Cardiac fibroblast (primary cell): ENCODE measurements at regions not wholly inside any gene's neighbourhood (a gene's known extent, or its start where the extent isn't known, plus 50 kb on each side); places are given as distances from the start of the nearest gene placed in this dataset.
"Not testable (repeated sequence)": the region's sequence is repeated elsewhere in the genome, so short reads cannot be mapped to it uniquely, and the experiment has no call there.

Experiments
- DNase-seq, 2 donors: peaks; one replicate each; pipeline versions ENCODE4 v3.0.0 to v3.0.0-alpha.2; 2010; ENCODE audit warnings: low read depth in 2 of 2
- H3K4me3 ChIP-seq, 2 donors: replicated peaks in 1 of 2; 1 replicate in 1 of 2; 2 replicates in 1 of 2; pipeline ENCODE4 v1.5.1; 2011; ENCODE audit warnings: low read depth in 2 of 2, low read length in 2 of 2, mild to moderate bottlenecking in 2 of 2, moderate library complexity in 1 of 2
- CTCF ChIP-seq: IDR thresholded peaks from one replicate; pipeline ENCODE4 v1.5.1; 2011; ENCODE audit warnings: low read depth, mild to moderate bottlenecking, low read length, inconsistent platforms

DNA sequence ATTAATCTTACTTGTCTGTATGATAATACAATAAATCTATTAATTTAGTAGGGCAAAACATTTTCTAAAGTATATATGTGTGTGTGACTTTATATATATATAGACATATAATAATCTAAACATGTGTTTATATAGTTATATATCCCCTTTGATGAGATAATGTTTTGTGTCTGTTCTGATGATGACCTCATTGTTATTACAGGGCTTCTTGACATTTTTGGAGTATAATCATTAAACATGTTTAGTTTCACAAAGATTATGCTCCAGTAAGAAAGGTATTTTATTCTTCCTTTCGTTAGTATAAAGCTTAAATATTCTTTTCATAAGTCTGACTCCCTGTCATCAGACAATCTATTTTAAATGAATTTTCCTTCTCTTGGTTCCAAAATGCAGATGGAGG lies 62.3 kb upstream of the CABCOCO1 start:
- DNase-seq = no peak
- TF ChIP-seq CTCF = no peak
- H3K4me3 ChIP-seq = no peak overlapping the region

DNA sequence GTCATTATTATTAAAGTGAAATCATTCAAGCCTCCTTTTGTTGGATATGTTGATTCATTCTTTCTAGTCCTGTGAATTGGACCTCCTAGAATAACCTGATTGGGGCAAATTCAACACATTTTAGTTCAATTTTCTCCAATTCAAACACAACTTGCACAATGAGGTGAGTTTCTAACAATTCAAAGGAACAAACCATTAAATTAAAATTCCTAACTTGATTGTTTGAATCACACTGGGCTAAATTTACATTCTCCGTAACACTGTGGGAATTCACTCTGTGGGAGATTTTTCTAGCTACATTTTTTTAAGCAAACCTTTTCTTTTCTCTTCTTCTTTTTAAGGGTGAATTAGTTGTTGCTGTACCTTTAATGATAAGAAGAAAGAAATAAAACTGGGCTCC lies 68.3 kb upstream of the CABCOCO1 start:
- H3K4me3 ChIP-seq = no peak overlapping the region
- DNase-seq = no peak
- TF ChIP-seq CTCF = no peak

DNA sequence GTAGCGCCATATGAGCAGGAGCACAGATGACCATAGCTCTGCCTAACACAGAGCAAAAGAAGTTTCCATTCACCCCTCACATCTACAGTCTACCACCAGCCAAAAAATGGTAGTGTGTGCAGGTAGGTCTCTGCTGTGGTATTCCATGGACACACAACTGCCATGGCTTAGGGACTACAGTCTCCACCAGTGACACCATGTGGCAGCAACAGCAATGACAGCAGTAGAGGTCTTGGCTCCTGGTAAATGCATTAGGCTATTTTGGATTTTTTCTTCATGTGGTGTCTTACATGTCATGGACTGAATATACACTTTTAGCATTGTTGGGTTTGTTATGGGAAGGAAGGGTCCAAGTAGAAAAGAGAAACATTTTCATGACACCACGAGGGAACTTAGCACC lies 70.1 kb upstream of the CABCOCO1 start:
- peak; percentile 42 for TF ChIP-seq CTCF
- peak; percentile 6 to 42 for DNase-seq
- no peak overlapping the region for H3K4me3 ChIP-seq

DNA sequence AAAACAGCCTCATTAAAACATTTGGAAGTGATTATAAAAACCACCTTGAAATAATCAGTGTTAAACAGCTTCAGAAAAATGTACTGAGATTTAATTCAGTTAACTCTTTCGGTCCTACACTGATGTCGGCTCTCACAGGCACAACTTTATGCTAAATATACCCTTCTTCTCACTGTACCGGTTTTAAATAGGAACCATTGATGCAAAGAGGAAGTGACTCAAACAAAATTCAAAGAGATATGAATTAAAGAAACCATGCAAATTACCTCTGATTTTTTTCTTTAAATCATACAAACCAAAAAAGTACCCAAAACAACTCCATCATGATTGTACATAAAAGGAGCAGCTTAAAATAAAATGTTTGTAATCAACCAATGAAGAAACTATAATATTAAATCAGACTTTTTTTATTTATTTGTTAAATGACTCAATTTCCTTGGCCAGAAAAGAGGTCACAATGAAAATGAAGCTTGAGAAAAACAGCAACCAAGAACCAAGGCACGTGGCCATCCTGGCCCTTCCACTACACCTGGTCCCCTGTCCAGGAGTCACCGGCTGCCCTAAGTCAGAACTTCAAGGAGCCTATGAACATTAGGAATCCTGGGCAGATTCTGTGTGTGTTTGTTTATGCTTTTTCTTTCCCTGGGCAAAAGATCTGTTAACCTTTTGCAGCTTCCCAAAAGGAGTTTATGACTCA lies 73.0 kb upstream of the CABCOCO1 start:
- DNase-seq = peak in 1 of 2 donors; percentile 34
- TF ChIP-seq CTCF = no peak

GRCh38 chr10:61588770-61589211 lies 73.9 kb upstream of the CABCOCO1 start:
- H3K4me3 ChIP-seq = no peak overlapping the region
- no peak for DNase-seq
- no peak for TF ChIP-seq CTCF

More for the DNA sequence above, 73.0 kb upstream of the CABCOCO1 start:
- H3K4me3 ChIP-seq = no peak overlapping the region

DNA sequence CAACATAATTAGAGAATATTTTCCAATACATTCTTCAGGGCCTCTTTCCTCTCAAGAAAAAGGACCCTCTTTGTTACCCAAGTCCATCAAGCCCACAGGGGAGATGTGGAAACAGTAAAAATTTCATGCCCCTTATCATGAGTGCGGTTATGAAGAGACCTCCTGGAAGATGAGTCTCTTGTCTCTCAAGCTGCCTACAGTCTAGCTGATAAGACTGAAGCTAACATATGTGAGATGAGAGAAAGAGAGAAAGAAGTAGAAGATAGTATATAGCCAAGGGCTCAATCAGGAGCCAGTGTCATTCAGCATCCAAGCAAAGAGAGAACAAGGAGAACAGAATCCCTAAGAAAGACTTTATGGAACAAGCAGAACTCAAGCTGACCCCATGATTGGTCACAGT lies 75.9 kb upstream of the CABCOCO1 start:
- no peak overlapping the region for H3K4me3 ChIP-seq
- no peak for TF ChIP-seq CTCF
- no peak for DNase-seq

- no peak for TF ChIP-seq CTCF
- no peak for DNase-seq
- H3K4me3 ChIP-seq = no peak overlapping the region
These were observed 82.1 kb upstream of the CABCOCO1 start for GRCh38 chr10:61580608-61581007.

DNA sequence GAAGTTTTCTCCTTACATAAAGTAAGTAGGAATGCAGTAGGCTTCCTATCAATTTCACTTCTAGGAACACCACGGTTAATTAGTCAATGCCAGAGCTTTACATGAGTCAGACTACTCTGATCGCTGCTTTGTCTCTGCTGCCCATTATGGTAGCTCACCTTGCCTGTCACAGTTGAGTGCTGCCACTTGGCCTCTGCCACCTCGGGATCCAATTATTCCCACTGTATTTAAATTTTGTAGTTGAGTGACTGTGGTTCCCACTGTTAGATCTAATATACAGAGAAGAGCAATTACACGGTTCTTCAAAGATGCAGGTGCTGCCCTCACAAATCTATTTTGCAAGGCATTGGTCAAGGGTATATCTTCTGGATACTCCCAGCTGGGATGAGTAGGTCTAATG lies 92.5 kb upstream of the CABCOCO1 start:
- not testable (repeated sequence) for H3K4me3 ChIP-seq, DNase-seq
